ENCODE measurements at regions not wholly inside any gene's neighbourhood (a gene's known extent, or its start where the extent isn't known, plus 50 kb on each side); places are given as distances from the start of the nearest gene placed in this dataset.

GRCh38 chr4:159722052-159722451 lies 619.2 kb downstream of the RAPGEF2 start:
- no peak for DNase-seq (ENCODE audit: low spot score)
- H3K9me3 Mint-ChIP-seq = no peaks in the 10 kb centered on the region
- no peak overlapping the region for H3K27ac Mint-ChIP-seq
- H3K36me3 Mint-ChIP-seq (ENCODE audit: low read depth) = no peaks in the 10 kb centered on the region
- no peaks in the 10 kb centered on the region for H3K4me1 Mint-ChIP-seq (ENCODE audit: low read depth)
- no peak overlapping the region for H3K4me3 Mint-ChIP-seq (ENCODE audit: low read depth)
- intact Hi-C loops (cut with micrococcal nuclease) = no loop called here
- H3K27me3 Mint-ChIP-seq (ENCODE audit: low read depth) = no peaks in the 10 kb centered on the region

- no peaks in the 10 kb centered on the region for H3K36me3 Mint-ChIP-seq (ENCODE audit: low read depth)
- DNase-seq (ENCODE audit: low spot score) = no peak
- no peak overlapping the region for H3K27ac Mint-ChIP-seq
- no peak overlapping the region for H3K4me3 Mint-ChIP-seq (ENCODE audit: low read depth)
- H3K9me3 Mint-ChIP-seq = no peaks in the 10 kb centered on the region
- H3K4me1 Mint-ChIP-seq (ENCODE audit: low read depth) = no peaks in the 10 kb centered on the region
- intact Hi-C loops (cut with micrococcal nuclease) = no loop called here
- no peaks in the 10 kb centered on the region for H3K27me3 Mint-ChIP-seq (ENCODE audit: low read depth)
Measured at GRCh38 chr4:159722918-159723317, 620.0 kb downstream of the RAPGEF2 start.

- Mint-ChIP-seq H3K4me3 (ENCODE audit: low read depth) (no peak overlapping the region), H3K4me1 (ENCODE audit: low read depth) (no peaks in the 10 kb centered on the region), H3K27ac (no peak overlapping the region), H3K27me3 (ENCODE audit: low read depth) (no peaks in the 10 kb centered on the region), H3K36me3 (ENCODE audit: low read depth) (no peaks in the 10 kb centered on the region), H3K9me3 (no peaks in the 10 kb centered on the region)
- intact Hi-C loops (cut with micrococcal nuclease) = no loop called here
- no peak for DNase-seq (ENCODE audit: low spot score)
Measured at GRCh38 chr4:159723341-159724048, 620.6 kb downstream of the RAPGEF2 start.

DNA sequence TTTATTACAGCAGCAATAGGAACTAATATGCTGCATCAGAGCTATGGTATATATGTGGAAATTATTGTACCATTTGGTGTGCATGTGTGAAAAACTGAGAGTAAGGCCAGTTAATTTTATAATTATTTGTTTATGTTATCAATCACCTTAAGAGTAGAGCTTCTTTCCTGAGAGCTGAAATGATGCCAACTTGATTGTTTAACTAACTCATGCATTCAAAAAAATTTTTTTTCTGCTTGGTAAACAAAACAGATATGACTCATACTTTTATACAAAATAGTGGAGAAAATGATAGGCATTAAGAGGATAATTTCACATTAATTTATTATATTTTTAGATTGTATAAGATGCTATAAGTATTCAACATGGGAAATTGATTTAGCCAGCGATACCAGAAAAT lies 622.7 kb downstream of the RAPGEF2 start:
- H3K36me3 Mint-ChIP-seq (ENCODE audit: low read depth) = no peaks in the 10 kb centered on the region
- H3K4me3 Mint-ChIP-seq (ENCODE audit: low read depth) = no peak overlapping the region
- no peaks in the 10 kb centered on the region for H3K9me3 Mint-ChIP-seq
- DNase-seq (ENCODE audit: low spot score) = no peak
- intact Hi-C loops (cut with micrococcal nuclease) = no loop called here
- H3K4me1 Mint-ChIP-seq (ENCODE audit: low read depth) = no peaks in the 10 kb centered on the region
- H3K27ac Mint-ChIP-seq = no peak overlapping the region
- no peaks in the 10 kb centered on the region for H3K27me3 Mint-ChIP-seq (ENCODE audit: low read depth)

DNA sequence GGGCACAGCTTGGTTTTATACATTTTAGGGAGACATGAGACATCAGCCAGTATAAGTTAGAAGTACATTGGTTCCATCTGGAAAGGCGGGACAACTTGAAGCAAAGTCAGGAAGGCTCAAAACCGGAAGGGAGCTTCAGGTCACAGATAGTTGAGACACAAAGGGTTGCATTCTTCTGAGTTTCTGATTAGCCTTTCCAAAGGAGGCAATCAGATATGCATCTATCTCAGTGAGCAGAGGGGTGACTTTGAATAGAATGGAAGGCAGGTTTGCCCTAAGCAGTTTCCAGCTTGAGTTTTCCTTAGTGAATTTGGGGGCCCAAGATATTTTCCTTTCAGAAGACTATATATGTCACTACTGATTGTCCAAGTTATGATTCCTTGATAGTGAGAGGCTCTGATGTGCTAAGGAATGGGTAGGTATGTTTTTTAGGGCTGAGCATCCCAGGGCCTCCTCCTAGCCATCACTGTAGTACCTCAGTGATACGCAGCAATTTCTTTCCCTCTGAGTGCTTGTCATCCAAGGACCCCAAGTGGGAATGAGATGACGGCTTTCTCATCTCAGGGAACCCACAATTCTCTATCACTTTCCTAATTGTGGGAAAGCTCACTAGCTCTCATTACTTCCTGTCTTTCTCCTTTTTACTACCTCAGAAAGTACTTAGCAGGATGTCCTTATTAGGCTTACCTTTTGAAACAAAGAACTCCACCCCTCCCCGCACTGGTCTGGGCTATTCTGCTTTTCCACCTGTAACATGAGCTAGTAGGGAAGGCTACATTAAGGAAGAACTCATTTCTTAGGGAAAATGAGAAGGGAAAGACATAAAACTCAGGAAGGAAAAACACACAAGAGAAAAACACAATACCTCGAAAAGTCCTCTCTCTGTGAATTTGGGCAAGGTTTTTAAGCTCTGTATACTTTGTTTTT lies 632.7 kb downstream of the RAPGEF2 start:
- H3K4me1 Mint-ChIP-seq (ENCODE audit: low read depth) = no peaks in the 10 kb centered on the region
- intact Hi-C loops (cut with micrococcal nuclease) = no loop called here
- peaks cover 5% of the 10 kb centered on the region for H3K9me3 Mint-ChIP-seq
- H3K36me3 Mint-ChIP-seq (ENCODE audit: low read depth) = no peaks in the 10 kb centered on the region
- no peaks in the 10 kb centered on the region for H3K27me3 Mint-ChIP-seq (ENCODE audit: low read depth)
- H3K27ac Mint-ChIP-seq = no peak overlapping the region
- no peak overlapping the region for H3K4me3 Mint-ChIP-seq (ENCODE audit: low read depth)
- DNase-seq (ENCODE audit: low spot score) = no peak

DNA sequence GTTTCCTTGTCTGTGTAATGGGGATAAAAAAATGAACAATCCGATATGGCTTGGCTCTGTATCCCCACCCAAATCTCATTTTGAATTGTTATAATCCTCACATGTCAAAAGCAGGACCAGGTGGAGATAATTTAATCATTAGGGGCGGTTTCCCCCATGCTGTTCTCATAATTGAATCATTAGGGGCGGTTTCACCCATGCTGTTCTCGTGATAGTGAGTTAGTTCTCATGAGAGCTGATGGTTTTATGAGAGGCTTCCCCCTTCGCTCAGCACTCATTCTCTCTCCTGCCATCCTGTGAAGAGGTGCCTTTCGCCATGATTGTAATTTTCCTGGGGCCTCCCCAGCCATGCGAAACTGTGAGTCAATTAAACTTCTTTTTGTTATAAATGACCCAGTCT lies 633.5 kb downstream of the RAPGEF2 start:
- no peak for DNase-seq (ENCODE audit: low spot score)
- intact Hi-C loops (cut with micrococcal nuclease) = no loop called here
- Mint-ChIP-seq H3K4me3 (ENCODE audit: low read depth) (no peak overlapping the region), H3K27ac (no peak overlapping the region), H3K27me3 (ENCODE audit: low read depth) (no peaks in the 10 kb centered on the region), H3K9me3 (peaks cover 5% of the 10 kb centered on the region), H3K36me3 (ENCODE audit: low read depth) (no peaks in the 10 kb centered on the region), H3K4me1 (ENCODE audit: low read depth) (no peaks in the 10 kb centered on the region)

- intact Hi-C loops (cut with micrococcal nuclease) = no loop called here
- Mint-ChIP-seq H3K36me3 (ENCODE audit: low read depth) (no peaks in the 10 kb centered on the region), H3K27me3 (ENCODE audit: low read depth) (no peaks in the 10 kb centered on the region), H3K4me3 (ENCODE audit: low read depth) (no peak overlapping the region), H3K4me1 (ENCODE audit: low read depth) (no peaks in the 10 kb centered on the region), H3K9me3 (peaks cover 4% of the 10 kb centered on the region), H3K27ac (no peak overlapping the region)
- DNase-seq (ENCODE audit: low spot score) = no peak
Measured at GRCh38 chr4:159743971-159744370, 641.1 kb downstream of the RAPGEF2 start.

- Mint-ChIP-seq H3K27me3 (ENCODE audit: low read depth) (no peaks in the 10 kb centered on the region), H3K36me3 (ENCODE audit: low read depth) (no peaks in the 10 kb centered on the region), H3K27ac (no peak overlapping the region), H3K4me1 (ENCODE audit: low read depth) (no peaks in the 10 kb centered on the region), H3K4me3 (ENCODE audit: low read depth) (no peak overlapping the region), H3K9me3 (peaks cover 4% of the 10 kb centered on the region)
- DNase-seq (ENCODE audit: low spot score) = no peak
- intact Hi-C loops (cut with micrococcal nuclease) = no loop called here
Measured at GRCh38 chr4:159747983-159748382, 645.1 kb downstream of the RAPGEF2 start.

- no peak overlapping the region for H3K4me3 Mint-ChIP-seq (ENCODE audit: low read depth)
- no peak for DNase-seq (ENCODE audit: low spot score)
- intact Hi-C loops (cut with micrococcal nuclease) = no loop called here
- no peaks in the 10 kb centered on the region for H3K27me3 Mint-ChIP-seq (ENCODE audit: low read depth)
- no peak overlapping the region for H3K27ac Mint-ChIP-seq
- H3K36me3 Mint-ChIP-seq (ENCODE audit: low read depth) = no peaks in the 10 kb centered on the region
- H3K4me1 Mint-ChIP-seq (ENCODE audit: low read depth) = no peaks in the 10 kb centered on the region
- H3K9me3 Mint-ChIP-seq = peaks cover 4% of the 10 kb centered on the region
Measured at GRCh38 chr4:159748834-159749444, 646.1 kb downstream of the RAPGEF2 start.

DNA sequence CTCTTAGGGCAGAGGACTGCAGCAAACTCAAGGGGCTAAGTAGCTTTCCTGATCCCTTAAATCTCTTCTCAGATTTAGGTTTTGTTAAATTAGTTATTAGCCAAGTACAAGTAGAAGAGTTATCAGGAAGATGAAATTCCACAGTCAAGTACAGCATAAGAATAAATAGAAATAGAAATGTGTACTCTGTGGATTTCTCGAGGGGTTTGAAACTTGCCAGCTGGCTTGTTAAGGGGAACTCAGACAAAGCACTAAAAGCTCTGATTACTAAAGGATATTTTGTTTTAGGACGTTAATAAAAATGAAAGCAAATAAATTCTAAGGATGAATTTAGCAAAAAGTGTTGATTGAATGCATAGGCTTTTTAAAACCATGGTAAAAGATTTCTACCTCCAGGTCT lies 654.6 kb downstream of the RAPGEF2 start:
- Mint-ChIP-seq H3K27me3 (ENCODE audit: low read depth) (no peaks in the 10 kb centered on the region), H3K36me3 (ENCODE audit: low read depth) (no peaks in the 10 kb centered on the region), H3K9me3 (peaks cover 4% of the 10 kb centered on the region), H3K4me3 (ENCODE audit: low read depth) (no peak overlapping the region), H3K4me1 (ENCODE audit: low read depth) (no peaks in the 10 kb centered on the region), H3K27ac (no peak overlapping the region)
- intact Hi-C loops (cut with micrococcal nuclease) = no loop called here
- DNase-seq (ENCODE audit: low spot score) = no peak

DNA sequence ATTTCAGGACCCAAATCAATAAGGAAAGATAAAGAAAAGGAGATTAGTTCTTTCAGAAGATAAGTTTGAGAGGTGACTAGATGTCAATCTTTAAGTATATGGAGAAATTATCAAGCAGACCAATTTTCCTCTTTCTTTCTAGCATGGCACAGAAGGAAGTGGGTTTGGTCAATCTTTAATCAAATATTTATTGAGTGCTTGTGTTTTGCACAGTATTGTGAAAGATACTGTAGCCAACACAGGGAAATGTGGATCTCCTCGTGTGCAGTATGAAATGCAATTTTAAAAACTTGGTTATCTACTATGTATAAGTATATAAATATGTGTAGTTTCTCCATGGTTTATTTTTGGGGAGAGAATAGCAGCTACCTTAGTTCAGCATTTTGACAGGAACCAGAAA lies 655.2 kb downstream of the RAPGEF2 start:
- Mint-ChIP-seq H3K27ac (no peak overlapping the region), H3K9me3 (peaks cover 4% of the 10 kb centered on the region), H3K27me3 (ENCODE audit: low read depth) (no peaks in the 10 kb centered on the region), H3K36me3 (ENCODE audit: low read depth) (no peaks in the 10 kb centered on the region), H3K4me1 (ENCODE audit: low read depth) (no peaks in the 10 kb centered on the region), H3K4me3 (ENCODE audit: low read depth) (no peak overlapping the region)
- intact Hi-C loops (cut with micrococcal nuclease) = no loop called here
- DNase-seq (ENCODE audit: low spot score) = no peak

DNA sequence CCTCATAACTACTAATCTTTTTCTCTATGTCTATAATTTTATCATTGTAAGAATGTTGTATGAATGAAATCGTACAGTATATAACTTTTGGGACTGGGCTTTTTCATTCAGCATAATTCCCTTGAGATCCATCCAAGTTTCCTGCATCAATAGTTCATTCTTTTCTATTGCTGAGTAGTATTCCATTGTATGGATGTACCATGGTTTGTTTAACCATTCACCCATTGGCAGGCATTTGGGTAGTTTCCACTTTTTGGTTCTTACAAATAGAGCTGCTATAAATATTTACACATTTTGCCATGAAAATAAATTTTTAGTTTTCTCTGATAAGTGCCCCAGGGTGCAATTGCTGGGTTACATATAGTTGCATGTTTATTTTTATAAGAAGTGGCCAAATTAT lies 659.8 kb downstream of the RAPGEF2 start:
- no peaks in the 10 kb centered on the region for H3K4me1 Mint-ChIP-seq (ENCODE audit: low read depth)
- H3K27ac Mint-ChIP-seq = no peak overlapping the region
- no peaks in the 10 kb centered on the region for H3K36me3 Mint-ChIP-seq (ENCODE audit: low read depth)
- no peak for DNase-seq (ENCODE audit: low spot score)
- no peaks in the 10 kb centered on the region for H3K27me3 Mint-ChIP-seq (ENCODE audit: low read depth)
- intact Hi-C loops (cut with micrococcal nuclease) = no loop called here
- H3K9me3 Mint-ChIP-seq = no peaks in the 10 kb centered on the region
- no peak overlapping the region for H3K4me3 Mint-ChIP-seq (ENCODE audit: low read depth)

DNA sequence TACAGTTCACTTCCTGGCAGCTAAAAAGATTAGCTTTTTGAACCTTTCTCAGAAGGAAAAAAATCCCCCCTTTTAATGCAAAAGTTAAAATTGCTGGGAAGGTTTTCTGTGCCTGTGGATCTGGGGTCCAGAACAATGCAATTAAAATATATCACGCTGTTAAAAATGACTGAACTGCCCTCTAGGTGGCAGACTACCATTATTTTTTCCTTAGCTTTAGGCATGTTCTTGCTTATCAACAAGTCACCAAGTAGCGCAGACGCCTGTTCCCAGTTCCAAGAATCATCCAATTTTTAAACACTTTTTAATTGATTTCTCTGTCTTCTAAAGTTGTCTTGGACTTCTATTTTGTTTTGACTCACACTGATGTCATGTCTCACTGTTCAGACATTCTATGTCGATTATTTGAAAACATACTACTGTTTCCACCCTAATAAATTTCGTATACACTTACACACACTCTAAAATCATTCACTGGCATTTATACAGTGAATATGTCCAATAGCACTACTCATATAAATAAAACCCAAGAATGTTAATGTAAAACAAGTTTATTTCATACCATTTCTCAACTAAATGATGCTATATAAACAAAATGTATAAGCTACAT lies 661.6 kb downstream of the RAPGEF2 start:
- Mint-ChIP-seq H3K36me3 (ENCODE audit: low read depth) (no peaks in the 10 kb centered on the region), H3K9me3 (no peaks in the 10 kb centered on the region), H3K27ac (no peak overlapping the region), H3K4me3 (ENCODE audit: low read depth) (no peak overlapping the region), H3K4me1 (ENCODE audit: low read depth) (no peaks in the 10 kb centered on the region), H3K27me3 (ENCODE audit: low read depth) (no peaks in the 10 kb centered on the region)
- no peak for DNase-seq (ENCODE audit: low spot score)
- intact Hi-C loops (cut with micrococcal nuclease) = no loop called here

Measured in activated T-helper 2 cell treated with anti-CD3 and anti-CD28 coated beads, Interferon-gamma antibody, Interleukin-2, Interleukin-4, amounts not matched to agents 10 μg/mL and 5 μg/mL and 100 μg/mL, durations not matched to agents 14 hours and 24 hours and 36 hours (primary cell).